Common myeloid progenitor, CD34-positive (primary cell): ENCODE measurements at regions not wholly inside any gene's neighbourhood (a gene's known extent, or its start where the extent isn't known, plus 50 kb on each side); places are given as distances from the start of the nearest gene placed in this dataset.
"Not testable (repeated sequence)": the region's sequence is repeated elsewhere in the genome, so short reads cannot be mapped to it uniquely, and the experiment has no call there.

Experiments
- CTCF ChIA-PET: fragments of 350-600 bp; sonication (Branson Sonifier 250); formaldehyde crosslinking; loops from one replicate; lab custom pipeline; 2021; ENCODE audit warnings: antibody characterized with exemption; lab: Charles Lee
- POLR2A ChIA-PET: fragments of 350-600 bp; sonication (Branson Sonifier 250); formaldehyde crosslinking; loops from one replicate; lab custom pipeline; 2021; ENCODE audit warnings: antibody characterized with exemption; lab: Charles Lee
- DNase-seq, 3 donors: peaks; one replicate each; pipeline versions ENCODE4 v3.0.0 to v3.0.0-alpha.2; 2013
- H3K27ac ChIP-seq, 2 experiments: 1 replicate in 1 of 2; 2 replicates in 1 of 2; pipeline ENCODE4 v1.7.0; 2013; ENCODE audit warnings: inconsistent platforms in 2 of 2, low read length in 2 of 2, mild to moderate bottlenecking in 2 of 2, low read depth in 1 of 2, moderate library complexity in 1 of 2; ENCODE audit not compliant: severe bottlenecking in 2 of 2, insufficient read depth in 1 of 2, poor library complexity in 1 of 2
- H3K27me3 ChIP-seq, 5 experiments: replicated peaks in 2 of 5; 1 replicate in 3 of 5; 2 replicates in 2 of 5; pipeline versions ENCODE4 v1.6.1 to v1.7.0; 2013; ENCODE audit warnings: low read length in 4 of 5, mild to moderate bottlenecking in 2 of 5, moderate library complexity in 2 of 5, inconsistent platforms in 1 of 5; ENCODE audit not compliant: insufficient read depth in 5 of 5, control insufficient read depth in 4 of 5
- H3K36me3 ChIP-seq, 4 experiments: 1 replicate in 2 of 4; 2 replicates in 2 of 4; pipeline versions ENCODE4 v1.6.1 to v1.7.0; 2013; ENCODE audit warnings: low read length in 3 of 4, control low read depth in 1 of 4, mild to moderate bottlenecking in 1 of 4; ENCODE audit not compliant: control insufficient read depth in 4 of 4, insufficient read depth in 4 of 4
- H3K4me1 ChIP-seq, 4 experiments: 1 replicate in 3 of 4; 2 replicates in 1 of 4; pipeline versions ENCODE4 v1.6.1 to v1.7.1; 2013; ENCODE audit warnings: low read length in 3 of 4, mild to moderate bottlenecking in 3 of 4, control low read depth in 1 of 4, inconsistent platforms in 1 of 4, moderate library complexity in 1 of 4; ENCODE audit not compliant: control insufficient read depth in 4 of 4, insufficient read depth in 4 of 4; ENCODE audit errors: control extremely low read depth in 1 of 4
- H3K4me3 ChIP-seq, 7 experiments: 1 replicate in 4 of 7; 2 replicates in 3 of 7; pipeline versions ENCODE4 v1.5.1 to v1.7.0; 2013; ENCODE audit warnings: mild to moderate bottlenecking in 7 of 7, low read length in 6 of 7, moderate library complexity in 6 of 7, inconsistent platforms in 2 of 7, low read depth in 2 of 7, control low read depth in 1 of 7; ENCODE audit not compliant: insufficient read depth in 4 of 7, control insufficient read depth in 1 of 7; ENCODE audit errors: extremely low read depth in 1 of 7
- H3K9me3 ChIP-seq, 5 experiments: 1 replicate in 4 of 5; 2 replicates in 1 of 5; pipeline versions ENCODE4 v1.6.1 to v1.7.1; 2013; ENCODE audit warnings: low read length in 4 of 5, mild to moderate bottlenecking in 2 of 5, inconsistent platforms in 1 of 5, low read depth in 1 of 5, moderate library complexity in 1 of 5; ENCODE audit not compliant: control insufficient read depth in 4 of 5, insufficient read depth in 2 of 5; ENCODE audit errors: control extremely low read depth in 1 of 5
- WGBS: methylation state at CpG from one replicate; pipeline ENCODE4 v1.1.5; 2013; ENCODE audit not compliant: insufficient coverage; 5-methylcytosine and 5-hydroxymethylcytosine counted together

- H3K9me3 ChIP-seq, H3K27ac ChIP-seq, H3K27me3 ChIP-seq, CTCF ChIA-PET, DNase-seq, H3K4me3 ChIP-seq, POLR2A ChIA-PET, H3K36me3 ChIP-seq, H3K4me1 ChIP-seq: not testable (repeated sequence)
- 43% methylated on average over 1 of the region's 5 CpGs for WGBS
Observed at GRCh38 chr13:55660264-55660663, 1480.5 kb upstream of the PRR20A start.

- POLR2A ChIA-PET: no interaction called here
Observed at GRCh38 chr13:55660851-55661250, 1479.9 kb upstream of the PRR20A start.

GRCh38 chr13:55661505-55661904 is 1479.2 kb upstream of the PRR20A start:
- Histone ChIP-seq H3K4me3 (no peak overlapping the region), H3K27me3 (no peaks in the 10 kb centered on the region), H3K27ac (no peak overlapping the region), H3K9me3 (no peaks in the 10 kb centered on the region), H3K36me3 (no peaks in the 10 kb centered on the region), H3K4me1 (no peaks in the 10 kb centered on the region)
- ChIA-PET POLR2A (no interaction called here), CTCF (no interaction called here)
- 100% methylated on average over 1 of the region's 5 CpGs for WGBS
- no peak for DNase-seq

More at GRCh38 chr13:55660851-55661250, 1479.9 kb upstream of the PRR20A start:
- CTCF ChIA-PET: no interaction called here
- Histone ChIP-seq H3K27ac (no peak overlapping the region), H3K4me1 (no peaks in the 10 kb centered on the region), H3K27me3 (no peaks in the 10 kb centered on the region), H3K36me3 (no peaks in the 10 kb centered on the region), H3K9me3 (no peaks in the 10 kb centered on the region), H3K4me3 (no peak overlapping the region)
- no CpG with 5 or more reads among the region's 1 CpG for WGBS
- no peak for DNase-seq

GRCh38 chr13:55664178-55664577 is 1476.5 kb upstream of the PRR20A start:
- 83% methylated on average over 3 of the region's 3 CpGs for WGBS
- ChIA-PET CTCF (no interaction called here), POLR2A (no interaction called here)
- H3K9me3 ChIP-seq: no peaks in the 10 kb centered on the region
- H3K27me3 ChIP-seq: no peaks in the 10 kb centered on the region
- DNase-seq: no peak
- H3K36me3 ChIP-seq: no peaks in the 10 kb centered on the region
- no peaks in the 10 kb centered on the region for H3K4me1 ChIP-seq
- no peak overlapping the region for H3K4me3 ChIP-seq
- no peak overlapping the region for H3K27ac ChIP-seq

- ChIA-PET CTCF (no interaction called here), POLR2A (no interaction called here)
Observed at GRCh38 chr13:55669051-55669450, 1471.7 kb upstream of the PRR20A start.

GRCh38 chr13:55673910-55674309 is 1466.8 kb upstream of the PRR20A start:
- H3K4me3 ChIP-seq: no peak overlapping the region
- H3K27me3 ChIP-seq: no peaks in the 10 kb centered on the region
- no peak overlapping the region for H3K27ac ChIP-seq
- CTCF ChIA-PET: no interaction called here
- no peaks in the 10 kb centered on the region for H3K9me3 ChIP-seq
- 100% methylated on average over 1 of the region's 2 CpGs for WGBS
- POLR2A ChIA-PET: no interaction called here
- H3K36me3 ChIP-seq: no peaks in the 10 kb centered on the region
- DNase-seq: no peak
- no peaks in the 10 kb centered on the region for H3K4me1 ChIP-seq

More at GRCh38 chr13:55669051-55669450, 1471.7 kb upstream of the PRR20A start:
- Histone ChIP-seq H3K27ac (no peak overlapping the region), H3K4me1 (no peaks in the 10 kb centered on the region), H3K36me3 (no peaks in the 10 kb centered on the region), H3K27me3 (no peaks in the 10 kb centered on the region), H3K9me3 (no peaks in the 10 kb centered on the region), H3K4me3 (no peak overlapping the region)
- DNase-seq: no peak
- no CpG with 5 or more reads among the region's 1 CpG for WGBS

GRCh38 chr13:55682776-55683175 is 1457.9 kb upstream of the PRR20A start:
- no peaks in the 10 kb centered on the region for H3K9me3 ChIP-seq
- POLR2A ChIA-PET: no interaction called here
- DNase-seq: no peak
- H3K4me1 ChIP-seq: no peaks in the 10 kb centered on the region
- H3K27me3 ChIP-seq: no peaks in the 10 kb centered on the region
- 93% methylated on average over 2 of the region's 3 CpGs for WGBS
- CTCF ChIA-PET: no interaction called here
- H3K4me3 ChIP-seq: no peak overlapping the region
- H3K27ac ChIP-seq: no peak overlapping the region
- no peaks in the 10 kb centered on the region for H3K36me3 ChIP-seq
